ENCODE measurements at regions not wholly inside any gene's neighbourhood (a gene's known extent, or its start where the extent isn't known, plus 50 kb on each side); places are given as distances from the start of the nearest gene placed in this dataset.

- no peak for TF ChIP-seq CTCF (conservative IDR thresholded peaks at IDR 0.05; ENCODE audit: low read depth, low read length)
- no peak for TF ChIP-seq EZH2phosphoT487 (IDR thresholded peaks at IDR 0.05; ENCODE audit: borderline replicate concordance, low read length)
Observed at GRCh38 chr4:20362148-20362547, 110.4 kb downstream of the SLIT2 start.
